ENCODE measurements at regions not wholly inside any gene's neighbourhood (a gene's known extent, or its start where the extent isn't known, plus 50 kb on each side); places are given as distances from the start of the nearest gene placed in this dataset. TPM values are rescaled to one million over a fixed set of nuclear protein-coding genes. Genes with fewer than 3 reads are reported as not detected.

Small RNA genes in the stretch of these regions (small RNA-seq; reads per million reads assigned to genes)
- gene AL355076.1 (not detected), gene MIR4708 (not detected)
